AG10803 (cell line): ENCODE measurements at regions not wholly inside any gene's neighbourhood (a gene's known extent, or its start where the extent isn't known, plus 50 kb on each side); places are given as distances from the start of the nearest gene placed in this dataset.

Source experiments
- DNase-seq: peaks from one replicate; pipeline ENCODE4 v3.0.0; 2010; ENCODE audit warnings: low read depth
- H3K4me3 ChIP-seq: 2 replicates; pipeline ENCODE4 v1.5.1; 2011; ENCODE audit warnings: mild to moderate bottlenecking, low read length, control low read depth
- TF ChIP-seq, protein P1 (sequence below): conservative IDR thresholded peaks from 2 replicates; pipeline ENCODE4 v1.5.1; 2011; ENCODE audit warnings: mild to moderate bottlenecking, low read length, control low read depth, inconsistent platforms

DNA sequence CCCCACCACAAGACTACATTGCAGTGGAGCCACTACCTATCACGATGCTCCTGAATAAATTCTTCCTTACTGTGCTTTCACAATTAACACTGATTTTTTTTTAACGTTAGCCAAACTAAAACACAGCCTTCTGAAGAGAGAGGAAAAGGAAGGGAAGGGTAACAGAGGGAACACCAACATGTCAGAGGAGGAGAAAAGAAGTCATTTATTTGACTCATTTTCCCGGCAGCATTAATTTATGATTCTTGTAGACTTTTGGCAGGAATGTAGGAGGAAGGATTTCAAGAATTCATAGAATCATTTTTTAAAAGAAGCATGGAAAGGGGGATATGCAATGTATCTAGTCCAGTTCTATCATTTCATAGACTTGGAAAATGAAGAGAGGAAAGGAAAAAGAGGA, 74.3 kb upstream of the IQCM start:
- DNase-seq: peak; percentile 37
- TF ChIP-seq, protein P1, sequence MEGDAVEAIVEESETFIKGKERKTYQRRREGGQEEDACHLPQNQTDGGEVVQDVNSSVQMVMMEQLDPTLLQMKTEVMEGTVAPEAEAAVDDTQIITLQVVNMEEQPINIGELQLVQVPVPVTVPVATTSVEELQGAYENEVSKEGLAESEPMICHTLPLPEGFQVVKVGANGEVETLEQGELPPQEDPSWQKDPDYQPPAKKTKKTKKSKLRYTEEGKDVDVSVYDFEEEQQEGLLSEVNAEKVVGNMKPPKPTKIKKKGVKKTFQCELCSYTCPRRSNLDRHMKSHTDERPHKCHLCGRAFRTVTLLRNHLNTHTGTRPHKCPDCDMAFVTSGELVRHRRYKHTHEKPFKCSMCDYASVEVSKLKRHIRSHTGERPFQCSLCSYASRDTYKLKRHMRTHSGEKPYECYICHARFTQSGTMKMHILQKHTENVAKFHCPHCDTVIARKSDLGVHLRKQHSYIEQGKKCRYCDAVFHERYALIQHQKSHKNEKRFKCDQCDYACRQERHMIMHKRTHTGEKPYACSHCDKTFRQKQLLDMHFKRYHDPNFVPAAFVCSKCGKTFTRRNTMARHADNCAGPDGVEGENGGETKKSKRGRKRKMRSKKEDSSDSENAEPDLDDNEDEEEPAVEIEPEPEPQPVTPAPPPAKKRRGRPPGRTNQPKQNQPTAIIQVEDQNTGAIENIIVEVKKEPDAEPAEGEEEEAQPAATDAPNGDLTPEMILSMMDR: no peak
- no peak overlapping the region for H3K4me3 ChIP-seq

DNA sequence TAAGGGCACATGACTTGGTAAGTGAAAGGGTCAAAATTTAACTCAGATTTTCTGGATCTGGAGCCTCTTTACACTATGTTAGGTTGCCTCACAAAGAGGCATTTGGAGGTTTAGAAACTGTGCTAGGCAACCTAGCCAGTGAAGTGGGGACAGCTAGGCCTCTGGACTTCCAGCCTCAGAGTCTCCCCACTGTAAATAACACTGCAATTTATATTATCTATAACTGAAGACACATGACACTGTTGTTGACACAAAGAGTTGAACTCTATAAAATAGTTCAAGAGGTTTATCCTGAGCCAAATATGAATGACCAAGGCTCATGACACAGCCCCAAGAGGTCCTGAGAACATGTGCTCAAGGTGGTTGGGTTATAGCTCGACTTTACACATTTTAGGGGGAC, 74.9 kb upstream of the IQCM start:
- TF ChIP-seq, protein P1: no peak
- no peak overlapping the region for H3K4me3 ChIP-seq
- peak; percentile 14 for DNase-seq

DNA sequence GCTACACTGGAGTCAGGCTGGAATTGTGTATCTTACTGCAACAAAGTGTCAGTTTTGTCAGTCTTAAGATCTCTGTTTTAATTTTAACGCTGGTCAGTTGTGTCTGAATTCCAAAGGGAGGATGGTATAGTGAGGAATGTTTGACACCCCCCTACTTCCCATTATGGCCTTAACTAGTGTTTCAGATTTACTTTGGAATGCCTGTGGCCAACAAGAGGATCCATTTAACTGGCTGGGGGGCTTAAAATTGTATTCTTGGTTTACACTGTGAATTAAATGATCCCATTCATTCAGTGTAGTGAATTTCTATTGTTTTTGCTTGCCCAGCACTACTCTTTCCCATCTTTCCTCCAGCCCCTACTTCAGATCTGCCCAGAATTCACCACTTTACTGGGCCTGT, 75.8 kb upstream of the IQCM start:
- TF ChIP-seq, protein P1: no peak
- no peak overlapping the region for H3K4me3 ChIP-seq
- DNase-seq: peak; percentile 45

DNA sequence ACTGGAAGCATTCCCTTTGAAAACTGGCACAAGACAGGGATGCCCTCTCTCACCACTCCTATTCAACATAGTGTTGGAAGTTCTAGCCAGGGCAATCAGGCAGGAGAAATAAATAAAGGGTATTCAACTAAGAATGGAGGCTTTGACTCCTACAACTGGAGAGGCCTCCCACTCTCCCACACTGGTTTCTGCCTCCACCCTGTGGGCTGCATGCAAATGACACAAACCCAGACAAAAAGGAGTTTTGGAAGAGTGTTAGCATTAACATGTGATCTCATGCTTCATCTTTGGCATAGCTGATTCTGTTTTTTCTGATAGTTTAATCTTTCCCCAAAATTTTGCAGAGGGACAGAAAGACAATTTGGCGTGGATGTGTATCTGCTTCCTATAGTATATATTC, 80.8 kb upstream of the IQCM start:
- no peak overlapping the region for H3K4me3 ChIP-seq
- DNase-seq: peak; percentile 62
- TF ChIP-seq, protein P1: peak; percentile 93

DNA sequence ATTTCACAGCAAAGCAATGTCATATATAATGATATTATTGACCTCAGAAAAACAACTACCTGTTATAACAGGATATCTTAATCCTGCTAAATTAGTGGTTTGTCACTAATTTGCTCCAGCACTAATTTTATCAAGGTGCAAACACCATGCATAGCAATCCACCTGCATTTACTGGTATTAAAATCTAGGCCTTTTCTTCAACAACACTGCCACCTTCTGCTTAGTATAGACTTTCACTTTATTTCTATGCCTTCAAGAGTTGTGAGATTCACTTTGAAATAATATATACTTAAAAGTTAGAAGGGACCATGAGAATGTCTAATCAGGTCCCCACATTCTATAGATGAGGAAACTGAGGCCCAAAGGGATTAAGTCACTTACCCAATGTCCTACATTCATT, 82.1 kb upstream of the IQCM start:
- DNase-seq: peak; percentile 20
- H3K4me3 ChIP-seq: no peak overlapping the region
- TF ChIP-seq, protein P1: peak; percentile 65

DNA sequence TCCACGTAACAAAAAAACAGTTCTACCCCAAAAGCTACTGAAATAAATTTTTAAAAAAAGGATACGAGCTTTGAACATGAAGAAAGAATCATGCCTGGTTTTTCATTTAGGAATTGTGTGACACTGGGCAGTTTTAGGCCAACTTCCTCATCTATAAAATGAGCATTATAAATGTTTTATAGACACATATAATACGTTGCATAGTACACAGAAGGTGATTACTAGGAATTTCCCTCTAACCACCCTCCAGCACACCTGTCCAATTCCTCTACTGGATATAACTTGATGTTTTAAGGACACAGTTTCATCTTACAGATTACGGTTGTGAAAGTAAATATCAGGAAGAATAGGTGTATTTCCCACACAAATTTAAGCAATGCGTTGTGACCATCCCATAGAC, 85.5 kb upstream of the IQCM start:
- no peak overlapping the region for H3K4me3 ChIP-seq
- DNase-seq: no peak
- TF ChIP-seq, protein P1: no peak

DNA sequence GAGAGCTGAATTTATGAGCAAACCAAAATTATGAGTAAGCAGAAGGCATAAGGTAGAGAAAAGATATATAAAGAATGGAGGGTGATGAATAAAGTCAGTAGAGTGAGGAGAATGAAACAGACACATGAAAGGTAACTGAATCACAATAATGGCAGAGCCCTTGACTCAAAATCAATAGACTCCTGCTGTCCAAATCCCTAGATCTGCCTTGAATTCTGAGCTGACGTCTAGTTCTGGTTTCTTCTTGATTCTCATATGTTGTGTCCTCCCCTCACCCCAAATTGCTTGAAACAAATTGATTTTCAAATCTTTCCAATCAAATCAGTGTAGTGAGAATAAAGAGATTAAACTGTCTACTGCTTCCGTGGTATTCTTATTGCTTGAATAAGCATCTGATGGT, 86.6 kb upstream of the IQCM start:
- no peak overlapping the region for H3K4me3 ChIP-seq
- TF ChIP-seq, protein P1: no peak
- no peak for DNase-seq
